GM19397 (cell line): ENCODE measurements at regions not wholly inside any gene's neighbourhood (a gene's known extent, or its start where the extent isn't known, plus 50 kb on each side); places are given as distances from the start of the nearest gene placed in this dataset.
"Not testable (repeated sequence)": the region's sequence is repeated elsewhere in the genome, so short reads cannot be mapped to it uniquely, and the experiment has no call there.

ENCODE experiments used
- ATAC-seq: cut with Tn5 transposase; IDR thresholded peaks from one replicate; pipeline ENCODE4 v1.9.1; 2021; ENCODE audit warnings: mild to moderate bottlenecking, moderate library complexity; ENCODE audit not compliant: unreplicated experiment

- no peak for ATAC-seq
These were observed 159.9 kb upstream of the NEGR1 start for GRCh38 chr1:72442262-72442661.

GRCh38 chr1:72439036-72439435, 156.7 kb upstream of the NEGR1 start:
- ATAC-seq = no peak

- no peak for ATAC-seq
These were observed 155.9 kb upstream of the NEGR1 start for GRCh38 chr1:72438270-72438669.

- ATAC-seq = peak; percentile 57
These were observed 152.7 kb upstream of the NEGR1 start for GRCh38 chr1:72435025-72435424.

- ATAC-seq = no peak
These were observed 151.7 kb upstream of the NEGR1 start for GRCh38 chr1:72434070-72434469.

GRCh38 chr1:72433591-72433990, 151.3 kb upstream of the NEGR1 start:
- ATAC-seq = peak; percentile 58

- no peak for ATAC-seq
These were observed 150.4 kb upstream of the NEGR1 start for GRCh38 chr1:72432645-72433267.

- ATAC-seq = no peak
These were observed 149.5 kb upstream of the NEGR1 start for GRCh38 chr1:72431810-72432209.

GRCh38 chr1:72428276-72428675, 145.9 kb upstream of the NEGR1 start:
- ATAC-seq = not testable (repeated sequence)

GRCh38 chr1:72419229-72419628, 136.9 kb upstream of the NEGR1 start:
- no peak for ATAC-seq

- ATAC-seq = no peak
These were observed 129.9 kb upstream of the NEGR1 start for GRCh38 chr1:72412286-72412685.

GRCh38 chr1:72399807-72400206, 117.5 kb upstream of the NEGR1 start:
- no peak for ATAC-seq

- no peak for ATAC-seq
These were observed 115.4 kb upstream of the NEGR1 start for GRCh38 chr1:72397786-72398185.

GRCh38 chr1:72394457-72394856, 112.1 kb upstream of the NEGR1 start:
- no peak for ATAC-seq

GRCh38 chr1:72379072-72379471, 96.7 kb upstream of the NEGR1 start:
- ATAC-seq = no peak

GRCh38 chr1:72375226-72375625, 92.9 kb upstream of the NEGR1 start:
- no peak for ATAC-seq

GRCh38 chr1:72371259-72372035, 89.1 kb upstream of the NEGR1 start:
- no peak for ATAC-seq

- not testable (repeated sequence) for ATAC-seq
These were observed 88.5 kb upstream of the NEGR1 start for GRCh38 chr1:72370836-72371235.

- ATAC-seq = no peak
These were observed 86.9 kb upstream of the NEGR1 start for GRCh38 chr1:72369069-72369757.

GRCh38 chr1:72366466-72366865, 84.1 kb upstream of the NEGR1 start:
- ATAC-seq = no peak

- no peak for ATAC-seq
These were observed 83.4 kb upstream of the NEGR1 start for GRCh38 chr1:72365693-72366092.

- no peak for ATAC-seq
These were observed 80.2 kb upstream of the NEGR1 start for GRCh38 chr1:72362538-72362937.
